ENCODE measurements at regions not wholly inside any gene's neighbourhood (a gene's known extent, or its start where the extent isn't known, plus 50 kb on each side); places are given as distances from the start of the nearest gene placed in this dataset.
A peak's percentile ranks its signal among the peaks of the same experiment; 100 is the strongest.
"Not testable (repeated sequence)": the region's sequence is repeated elsewhere in the genome, so short reads cannot be mapped to it uniquely, and the experiment has no call there.

DNA sequence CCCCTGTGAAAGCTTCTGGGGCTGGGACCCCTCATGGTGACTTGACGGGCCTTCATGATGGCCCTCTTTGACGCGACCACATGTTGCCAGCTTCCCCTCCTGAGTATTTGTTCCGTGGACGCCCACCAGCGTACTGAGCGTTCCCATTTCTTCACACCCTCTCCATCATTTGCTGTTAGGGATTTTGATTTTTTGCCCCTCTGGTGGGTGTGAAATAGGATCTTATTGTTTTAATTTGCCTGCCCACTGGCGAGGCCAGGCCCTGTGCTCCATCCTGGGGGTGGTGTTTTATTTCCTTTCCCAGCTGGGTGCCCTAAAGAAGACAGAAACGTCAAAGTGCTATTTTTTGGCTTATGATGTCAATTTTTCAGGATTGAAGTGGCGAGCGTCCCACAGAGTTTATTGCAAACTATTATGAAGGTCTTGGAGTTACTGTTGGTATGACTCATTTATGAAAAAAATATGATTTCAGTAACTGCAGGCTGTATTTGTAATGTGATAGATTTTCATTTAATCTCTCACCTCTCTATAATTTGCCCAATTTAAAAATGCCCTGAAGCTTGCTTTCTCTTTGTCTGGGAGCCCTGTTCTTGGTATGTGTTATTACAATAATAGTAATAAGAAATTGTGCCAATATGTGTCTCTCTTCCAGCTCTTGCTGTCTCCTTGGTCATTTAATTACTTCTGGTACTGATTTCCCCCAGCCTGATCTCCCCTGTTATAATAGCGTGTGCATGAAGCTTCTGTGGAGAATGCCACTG lies 99.6 kb downstream of the SLC25A47 start:
- DNase-seq: no peak

DNA sequence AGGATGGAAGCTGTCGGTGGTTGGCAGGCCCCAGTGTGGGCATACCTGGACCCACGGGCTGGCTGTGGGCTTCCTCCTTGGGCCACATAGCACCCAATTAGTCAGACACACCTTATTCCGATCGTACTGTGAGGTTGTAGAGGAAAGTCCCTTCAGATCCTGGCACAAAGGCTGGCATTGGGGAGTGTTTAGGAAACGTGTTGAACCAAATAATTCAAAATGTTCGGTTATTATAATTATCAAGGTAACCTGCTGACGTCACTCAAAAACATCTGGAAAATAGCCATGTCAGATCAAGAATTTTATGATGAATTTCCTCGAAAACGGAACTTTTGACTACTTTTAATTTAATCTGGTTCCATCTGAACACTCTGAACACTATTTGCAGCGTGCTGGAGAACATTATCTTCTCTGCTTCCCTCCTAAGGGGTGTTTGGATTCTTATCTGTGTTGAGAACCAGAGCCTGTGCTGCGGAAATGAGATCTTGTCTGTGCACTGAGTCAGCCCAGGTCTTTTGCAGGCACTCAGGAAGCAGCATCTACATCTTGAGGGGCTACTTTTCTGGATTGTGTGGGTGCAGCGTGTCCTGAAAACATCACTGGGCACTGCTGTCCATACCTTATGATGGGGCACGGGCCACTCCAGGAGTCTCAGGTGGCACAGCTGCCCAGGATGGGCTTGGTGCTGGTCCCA lies 100.3 kb downstream of the SLC25A47 start:
- DNase-seq: no peak

DNA sequence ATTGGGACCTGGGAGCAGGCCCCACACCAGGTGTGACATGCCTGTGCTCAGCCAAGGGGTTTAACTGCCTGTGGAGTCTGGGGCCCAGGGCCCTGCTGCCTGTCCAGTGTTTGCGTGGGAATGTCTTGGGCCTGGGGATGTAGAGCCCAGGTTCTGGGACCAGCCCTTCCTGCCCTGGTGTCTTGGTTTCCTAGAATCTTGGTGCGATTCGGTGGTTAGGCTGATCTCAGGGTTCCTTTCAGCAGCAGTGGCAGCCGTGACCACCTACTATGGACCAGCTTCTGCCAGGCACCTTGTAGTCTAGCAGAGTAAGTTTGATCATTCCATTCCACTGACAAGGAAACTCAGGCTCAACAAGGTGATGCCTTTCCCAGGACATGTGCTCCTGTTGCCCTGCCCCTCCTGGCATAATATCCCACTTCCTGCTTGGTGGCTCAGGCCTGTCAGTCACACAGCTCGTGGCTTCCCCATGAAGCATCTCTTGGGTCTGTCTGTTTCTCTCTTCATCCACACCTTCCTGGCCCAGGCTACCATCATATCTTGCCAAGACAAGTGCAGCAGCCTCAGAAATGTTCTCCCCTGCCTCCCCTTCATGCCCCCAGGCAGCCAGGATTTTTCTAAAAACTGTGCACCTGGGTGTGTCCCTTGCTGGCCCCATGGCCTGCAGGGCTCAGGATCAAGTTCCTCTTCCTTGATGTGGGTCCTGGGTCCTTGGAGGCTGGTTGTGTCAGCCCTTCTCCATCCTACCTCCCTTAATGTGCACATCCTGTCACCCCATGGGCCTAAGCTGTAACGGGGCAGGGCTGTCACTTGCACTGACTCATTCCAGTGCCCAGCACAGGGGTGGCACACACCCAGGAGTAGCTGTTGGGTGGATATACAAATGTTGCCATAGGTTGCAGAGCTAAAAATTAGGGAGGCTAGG lies 101.6 kb downstream of the SLC25A47 start:
- no peak for DNase-seq

DNA sequence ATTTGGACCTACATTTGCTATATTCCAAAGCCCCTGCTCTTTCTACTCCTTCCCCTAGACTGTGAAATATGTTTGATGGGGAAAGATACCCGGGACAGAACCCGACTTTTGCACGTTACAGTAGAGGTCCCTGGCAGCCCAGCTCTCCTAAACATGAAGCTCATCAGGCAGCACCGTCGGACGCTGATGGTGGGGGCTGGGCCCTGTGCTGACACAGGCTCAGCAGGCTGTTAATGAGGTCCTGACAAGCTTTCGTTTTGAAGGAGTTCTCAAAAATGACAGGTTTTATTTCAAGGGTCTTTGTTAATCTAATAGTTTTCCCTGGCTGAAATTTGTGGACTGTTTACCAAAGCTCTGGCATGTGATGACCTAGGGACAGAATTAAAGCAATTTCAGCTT lies 102.3 kb downstream of the SLC25A47 start:
- peak; percentile 59 for DNase-seq

DNA sequence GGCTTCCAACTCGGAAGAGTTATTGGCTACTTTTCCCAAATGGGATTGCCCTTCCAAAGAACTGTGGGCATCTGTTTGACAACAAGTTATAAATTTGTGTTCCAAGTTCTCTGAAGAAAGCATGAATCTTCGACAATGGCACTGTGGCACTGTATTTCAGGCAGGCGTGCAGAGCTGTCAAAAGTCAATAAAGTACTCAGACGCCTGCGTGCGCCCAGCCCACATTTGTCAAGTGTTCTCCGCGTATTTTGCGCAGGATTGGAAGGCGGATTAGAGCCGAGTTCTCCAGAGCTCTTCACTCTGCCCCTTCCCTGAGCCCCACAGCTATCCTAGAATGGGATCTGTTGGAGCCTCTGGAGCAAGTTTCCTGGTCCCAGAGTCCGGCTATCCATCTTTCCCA lies 103.2 kb downstream of the SLC25A47 start:
- DNase-seq: no peak

DNA sequence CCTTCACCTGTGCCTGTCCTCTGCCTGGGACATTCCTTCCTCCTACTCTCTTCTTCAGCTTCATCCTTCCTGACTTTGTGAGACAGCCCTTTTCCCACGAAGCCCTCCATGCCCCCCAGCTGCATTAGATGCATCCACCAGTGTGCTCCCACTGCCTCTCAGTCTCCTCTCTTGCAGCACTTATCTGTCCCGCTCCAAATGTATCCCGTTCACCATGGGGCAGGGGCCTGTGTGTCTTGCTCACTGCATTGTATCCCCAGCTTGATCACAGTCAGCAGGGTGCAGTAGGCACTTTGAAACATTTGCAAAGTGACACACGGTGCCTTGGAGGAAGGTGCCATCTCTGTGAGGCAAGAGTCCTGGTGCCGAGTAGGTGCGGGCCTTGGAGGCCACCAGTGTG lies 104.0 kb downstream of the SLC25A47 start:
- no peak for DNase-seq

DNA sequence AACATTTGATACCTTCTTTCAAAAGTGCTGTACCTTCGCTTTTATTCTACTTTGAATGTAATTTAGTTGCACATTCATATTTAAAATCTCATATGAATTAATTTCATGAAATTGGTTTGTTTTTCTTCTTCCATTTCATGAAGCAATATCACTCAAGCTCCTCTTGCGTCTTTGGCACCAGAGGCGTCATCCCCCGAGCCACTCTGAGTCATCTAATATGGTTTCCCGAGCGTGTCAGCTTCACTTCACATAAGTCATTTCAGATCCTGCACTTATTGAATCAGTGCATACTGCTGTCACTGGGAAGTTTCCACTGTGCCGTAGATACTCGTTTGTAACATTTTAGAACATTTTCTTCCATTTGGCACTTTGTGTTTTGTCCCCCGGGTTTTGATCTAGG lies 105.6 kb downstream of the SLC25A47 start:
- DNase-seq: peak; percentile 66

DNA sequence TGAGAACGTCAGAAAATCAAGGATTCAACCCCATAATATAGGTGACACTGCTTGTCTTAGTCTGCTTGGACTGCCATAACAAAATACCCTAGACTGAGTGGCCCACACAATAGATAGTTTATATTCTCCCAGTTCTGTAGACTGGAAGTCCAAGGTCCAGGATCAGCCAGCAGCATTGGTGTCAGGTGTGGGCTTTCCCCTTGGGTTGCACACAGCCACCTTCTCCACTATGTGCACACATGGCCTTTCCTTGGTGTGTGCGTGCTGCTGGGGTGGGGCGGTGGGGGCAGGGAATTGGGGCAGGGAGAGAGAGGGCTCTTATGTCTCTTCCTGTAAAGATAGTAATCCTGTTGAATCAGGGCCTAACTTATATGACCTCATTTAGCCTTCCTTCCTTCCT lies 106.4 kb downstream of the SLC25A47 start:
- DNase-seq: no peak

DNA sequence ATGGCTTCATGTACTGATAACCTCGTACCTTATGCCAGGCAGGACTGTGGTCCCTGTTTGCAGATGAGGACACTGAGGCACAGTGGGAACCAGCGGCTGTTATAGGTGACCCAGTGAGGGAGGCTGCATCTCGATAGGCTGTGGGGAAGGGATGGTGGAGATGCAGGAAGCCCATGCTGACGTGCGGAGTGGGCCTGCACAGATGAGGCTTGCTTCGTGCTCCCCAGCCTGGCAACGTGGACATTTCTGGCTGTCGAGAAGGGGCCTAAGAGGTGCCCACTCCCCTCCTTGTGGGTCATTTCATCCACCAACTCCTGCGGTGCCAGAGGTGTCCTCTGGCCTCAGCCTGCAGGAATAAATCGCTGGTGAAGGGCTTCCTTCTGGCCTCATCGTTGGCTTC lies 107.4 kb downstream of the SLC25A47 start:
- DNase-seq: no peak

DNA sequence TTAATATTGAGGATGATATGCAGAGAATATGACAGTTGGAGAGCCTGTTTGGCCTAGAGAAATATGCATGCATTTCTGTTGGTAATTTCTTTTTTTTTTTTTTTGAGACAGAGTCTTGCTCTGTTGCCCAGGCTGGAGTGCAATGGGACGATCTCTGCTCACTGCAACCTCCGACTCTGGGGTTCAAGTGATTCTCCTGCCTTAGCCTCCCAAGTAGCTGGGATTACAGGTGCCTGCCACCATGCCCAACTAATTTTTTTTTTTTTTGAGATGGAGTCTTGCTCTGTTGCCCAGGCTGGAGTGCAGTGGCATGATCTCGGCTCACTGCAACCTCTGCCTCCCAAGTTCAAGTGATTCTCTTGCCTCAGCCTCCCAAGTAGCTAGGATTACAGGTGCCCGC lies 108.3 kb downstream of the SLC25A47 start:
- DNase-seq: not testable (repeated sequence)

DNA sequence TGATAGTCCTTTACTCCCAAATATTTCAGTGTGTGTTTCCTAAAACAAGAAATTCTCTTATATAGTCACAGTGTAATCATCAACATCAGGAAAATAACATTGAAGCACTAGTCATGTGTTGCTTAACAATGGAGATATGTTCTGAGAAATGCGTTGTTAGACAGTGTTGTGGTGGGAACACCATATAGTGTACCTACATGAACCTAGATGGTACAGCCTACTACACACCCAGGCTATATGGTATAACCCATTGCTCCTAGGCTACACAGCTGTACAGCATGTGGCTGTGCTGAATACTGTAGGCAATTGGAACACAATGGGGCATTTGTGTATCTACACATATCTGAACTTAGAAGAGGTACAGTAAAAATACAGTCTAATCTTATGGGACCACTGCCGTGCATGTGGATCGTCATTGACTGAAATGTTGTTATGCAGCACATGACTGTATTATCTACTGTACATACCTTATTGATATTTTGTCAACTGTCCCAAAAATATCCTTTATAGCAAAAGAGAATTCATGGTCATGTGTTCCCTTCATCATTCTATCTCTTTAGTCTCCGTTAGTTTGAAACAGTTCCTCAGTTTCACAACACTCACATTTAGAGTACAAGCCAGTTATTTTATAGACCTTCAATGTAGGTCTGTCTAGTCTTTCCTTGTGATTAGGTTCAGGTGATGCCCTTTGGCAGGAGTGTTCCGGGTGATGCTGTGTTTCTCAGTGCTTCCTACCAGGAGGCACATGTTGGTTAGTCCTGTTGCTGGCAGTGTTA lies 109.7 kb downstream of the SLC25A47 start:
- no peak for DNase-seq

DNA sequence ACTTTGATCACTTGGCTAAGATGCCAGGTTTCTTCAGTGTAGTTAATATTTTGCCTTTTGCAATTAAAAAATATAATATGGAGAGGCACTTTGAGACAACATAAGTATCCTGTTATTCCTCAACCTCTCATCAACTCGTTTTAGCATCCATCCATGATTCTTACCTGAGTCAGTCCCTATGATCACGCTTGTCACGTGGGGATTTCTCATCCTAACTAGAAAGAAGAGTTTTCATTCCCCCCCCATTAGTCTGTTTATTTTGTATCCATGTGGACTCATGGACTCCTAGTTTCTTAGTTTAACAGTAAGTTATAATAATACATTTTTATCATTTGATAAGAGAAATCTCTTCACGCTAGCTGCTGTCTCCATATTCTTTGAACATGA lies 110.3 kb downstream of the SLC25A47 start:
- DNase-seq: no peak

DNA sequence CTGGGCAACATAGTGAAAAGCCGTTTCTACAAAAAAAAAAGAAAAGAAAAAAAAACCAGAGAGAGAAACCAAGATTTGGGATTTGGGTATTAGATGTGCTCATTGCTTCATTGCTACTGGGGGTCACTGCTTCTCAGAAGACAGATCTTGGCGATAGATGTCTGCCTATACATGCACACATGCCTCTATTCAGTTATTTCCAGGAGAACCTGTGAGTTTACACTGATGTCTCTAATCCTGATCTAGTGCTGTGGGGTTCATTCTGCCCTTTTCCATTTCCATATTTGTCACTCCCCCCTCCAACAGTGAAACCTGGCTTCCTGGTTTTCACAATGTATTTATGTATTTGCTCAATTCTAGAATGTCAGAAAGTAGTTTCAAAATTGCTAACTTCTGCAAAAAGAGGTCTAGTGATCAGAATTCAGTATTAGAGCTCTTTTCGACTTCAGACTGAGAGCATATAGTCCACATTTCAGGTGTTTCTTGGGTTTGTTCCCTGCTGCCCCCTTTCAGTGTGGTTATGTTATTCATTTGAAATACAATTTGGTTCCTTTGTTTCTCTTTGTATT lies 111.0 kb downstream of the SLC25A47 start:
- DNase-seq: no peak

DNA sequence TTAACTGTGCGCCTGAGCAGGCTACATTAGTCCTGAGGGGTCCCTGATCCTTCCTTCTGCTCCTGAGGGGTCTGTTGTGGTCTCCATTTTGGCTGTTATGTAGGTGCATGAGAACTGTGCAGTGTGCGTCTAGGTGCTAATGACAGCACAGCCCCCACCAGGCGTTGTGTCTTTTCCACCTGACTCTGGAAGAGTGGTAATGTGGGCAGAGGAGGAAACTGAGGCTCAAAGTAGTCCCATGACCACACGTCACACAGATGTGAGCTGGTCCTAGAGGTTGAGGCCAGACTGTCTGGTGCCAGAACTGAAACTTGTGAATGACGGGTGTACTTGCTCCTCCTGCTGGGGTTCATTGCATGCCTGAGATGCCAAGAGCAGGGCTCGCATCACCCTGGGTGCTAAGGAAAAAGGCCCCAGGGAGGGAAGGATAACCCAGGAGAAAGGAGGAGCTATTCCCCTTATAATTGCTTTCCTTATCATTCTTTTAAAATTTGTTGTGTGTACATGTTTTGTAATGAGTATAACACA lies 111.8 kb downstream of the SLC25A47 start:
- no peak for DNase-seq

DNA sequence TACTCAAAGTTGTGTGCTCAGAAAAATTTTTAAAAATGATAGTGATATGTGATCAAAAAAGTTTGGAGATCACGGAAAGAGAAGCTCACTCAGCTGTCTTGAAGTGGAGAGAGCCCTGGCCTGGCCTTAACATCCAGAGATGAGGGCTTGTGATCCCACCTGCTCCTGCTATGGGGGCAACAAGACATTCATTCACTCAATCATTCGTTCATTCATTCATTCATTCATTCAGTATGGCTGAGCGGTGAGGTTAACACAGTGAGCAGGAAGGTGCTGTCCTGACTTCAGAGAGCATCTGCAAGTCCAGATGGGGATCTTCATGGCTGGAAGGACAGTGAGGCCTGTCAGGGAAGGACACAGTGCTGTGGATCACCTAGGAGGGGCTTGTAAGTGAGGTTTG lies 112.3 kb downstream of the SLC25A47 start:
- no peak for DNase-seq

DNA sequence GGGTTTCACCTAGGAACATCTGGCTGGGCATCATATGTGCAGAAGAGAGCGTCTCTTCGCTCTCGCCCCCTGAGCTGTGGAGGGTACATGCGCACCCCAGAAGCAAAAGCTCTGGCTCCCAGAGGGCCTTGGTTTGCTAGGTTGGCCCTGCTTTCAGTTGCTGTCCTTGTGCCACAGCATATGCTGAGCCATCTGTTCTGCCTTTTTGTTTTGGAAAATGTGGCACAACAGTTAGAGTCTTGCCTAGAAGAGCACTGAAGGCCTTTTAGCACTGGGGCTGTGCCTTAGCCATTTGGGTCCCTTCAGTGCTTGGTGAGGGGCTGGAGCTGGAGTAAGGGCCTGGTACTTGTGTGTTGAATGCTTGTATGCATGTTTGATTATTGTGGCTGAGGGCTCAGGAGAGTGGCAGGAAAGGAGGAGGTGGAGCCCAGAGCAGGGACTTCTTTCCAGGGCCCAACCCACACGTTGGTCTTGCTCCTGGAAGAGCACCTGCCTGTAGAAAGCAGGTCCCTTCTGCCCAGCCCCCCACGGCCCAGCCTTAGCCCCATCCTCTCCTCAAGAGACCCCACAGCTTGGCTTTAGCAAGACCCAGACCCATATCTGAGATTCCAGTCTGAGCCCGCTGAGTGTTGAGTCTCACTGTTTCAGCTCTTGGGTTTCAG lies 113.7 kb downstream of the SLC25A47 start:
- no peak for DNase-seq

DNA sequence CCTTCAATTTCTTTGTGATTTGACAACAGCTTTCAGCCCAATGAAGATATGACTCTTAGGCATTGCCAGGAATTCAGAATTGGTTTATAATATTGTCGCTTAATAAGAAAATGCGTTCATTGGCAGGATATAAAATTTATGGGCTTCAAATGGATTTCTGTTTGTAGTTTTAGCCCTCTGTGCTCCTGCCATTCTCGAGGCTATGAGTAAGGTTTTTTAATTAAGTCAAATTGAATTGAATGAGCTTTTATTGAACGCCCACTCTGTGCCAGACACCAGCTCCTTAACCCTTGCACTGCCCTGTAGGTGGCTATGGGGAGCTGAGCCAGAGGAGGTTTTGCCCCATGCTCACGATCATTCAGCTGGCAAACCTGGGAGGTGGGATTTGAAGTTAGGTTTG lies 115.1 kb downstream of the SLC25A47 start:
- DNase-seq: no peak

DNA sequence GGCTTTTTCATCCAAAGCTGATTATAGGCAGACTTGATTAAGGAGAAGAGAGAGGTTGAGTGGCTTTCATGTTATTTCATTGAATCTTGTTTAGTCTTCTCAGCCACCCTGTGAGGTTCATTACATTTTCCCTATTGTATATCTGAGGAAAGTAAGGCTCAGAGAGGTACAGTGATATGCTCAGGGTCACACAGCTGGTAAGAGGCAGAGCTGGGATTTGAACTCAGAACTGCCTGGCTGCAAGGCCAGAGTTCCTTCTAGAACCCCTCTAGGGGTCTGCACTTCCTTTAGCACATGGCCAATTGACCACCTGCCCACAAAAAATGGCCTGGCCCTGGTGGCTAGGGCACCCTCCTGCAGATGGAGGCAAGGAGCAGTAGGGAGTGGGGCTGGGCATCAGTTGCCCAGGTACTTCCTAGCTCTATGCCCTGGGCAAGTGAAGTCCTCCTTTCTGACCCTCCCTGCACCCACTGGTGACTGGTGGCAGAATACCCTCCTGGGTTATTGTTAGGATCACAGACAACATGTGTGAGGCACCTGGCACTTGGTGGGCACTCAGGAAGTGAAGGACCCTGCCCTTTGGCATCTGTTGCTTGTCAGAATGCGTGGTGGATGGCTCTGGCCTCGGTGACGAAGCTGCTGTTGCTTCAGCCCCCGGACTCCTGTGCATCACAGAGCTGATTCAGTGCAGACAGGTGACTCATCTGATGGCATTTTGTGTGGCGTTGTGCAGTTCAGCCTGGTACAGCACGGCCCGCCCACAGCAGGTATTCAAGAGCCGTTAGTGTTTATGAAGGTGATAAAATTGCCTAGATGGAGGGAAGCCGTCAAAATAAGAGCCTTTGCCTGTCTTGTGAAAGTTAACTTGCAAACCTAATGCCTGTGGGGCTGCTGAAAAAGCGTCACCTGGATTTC lies 115.8 kb downstream of the SLC25A47 start:
- no peak for DNase-seq

DNA sequence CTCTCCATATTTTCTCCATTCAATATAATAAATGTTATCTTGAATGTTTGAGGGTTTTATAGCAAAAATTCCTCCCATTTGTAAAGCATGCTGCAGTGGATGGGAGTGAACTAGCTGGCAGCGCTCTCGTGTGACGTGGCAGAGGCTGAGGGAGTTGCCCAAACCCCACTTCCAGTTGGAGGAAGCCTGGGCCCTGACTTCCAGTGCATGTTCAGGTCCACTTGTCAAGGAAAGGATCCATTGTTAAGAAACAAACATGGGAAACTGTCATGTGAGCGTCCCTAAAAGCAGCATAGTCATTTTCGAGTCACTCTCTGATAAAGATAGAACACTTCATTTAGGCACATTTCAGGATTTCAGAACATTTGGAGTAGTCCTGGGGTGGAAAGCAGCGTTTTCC lies 116.6 kb downstream of the SLC25A47 start:
- no peak for DNase-seq

DNA sequence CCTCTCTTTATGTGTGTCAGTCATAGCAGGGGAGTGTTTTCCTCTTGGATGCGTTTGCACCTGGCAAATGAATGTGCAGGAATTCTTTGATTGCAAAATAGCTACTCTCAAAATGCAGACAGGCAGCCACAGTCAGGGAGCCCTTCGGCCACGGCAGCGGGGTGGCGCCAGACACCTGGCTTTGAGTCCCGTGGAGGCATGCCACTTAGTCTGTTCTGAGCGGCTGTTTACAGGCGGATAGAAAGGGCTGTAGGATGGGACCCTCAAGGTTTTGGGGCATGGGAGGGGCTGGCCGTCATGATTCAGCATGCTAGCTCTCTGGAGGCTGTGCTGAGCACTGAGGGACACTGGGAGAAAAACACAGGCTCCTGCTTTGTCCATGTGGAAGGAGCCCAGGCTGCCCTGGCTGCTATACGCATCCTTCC lies 117.1 kb downstream of the SLC25A47 start:
- peak; percentile 84 for DNase-seq

All from eye (tissue), 1 donor.